Endothelial cell (in vitro differentiated cells): ENCODE measurements at regions not wholly inside any gene's neighbourhood (a gene's known extent, or its start where the extent isn't known, plus 50 kb on each side); places are given as distances from the start of the nearest gene placed in this dataset.

Experiments used
- DNase-seq: peaks from one replicate; pipeline ENCODE4 v3.0.0; 2021; ENCODE audit warnings: low spot score
- H3K27ac Mint-ChIP-seq: one replicate; pipeline ENCODE4 v1.8.0; 2021; ENCODE audit warnings: mixed read lengths, inconsistent platforms; ENCODE audit not compliant: unreplicated experiment
- H3K27me3 Mint-ChIP-seq: one replicate; pipeline ENCODE4 v1.8.0; 2021; ENCODE audit warnings: mild to moderate bottlenecking, moderate library complexity, mixed read lengths, inconsistent platforms; ENCODE audit not compliant: unreplicated experiment
- H3K36me3 Mint-ChIP-seq: one replicate; pipeline ENCODE4 v1.8.0; 2021; ENCODE audit warnings: mild to moderate bottlenecking, low read depth, mixed read lengths, inconsistent platforms; ENCODE audit not compliant: unreplicated experiment
- H3K4me1 Mint-ChIP-seq: one replicate; pipeline ENCODE4 v1.8.0; 2021; ENCODE audit warnings: mild to moderate bottlenecking, mixed read lengths, inconsistent platforms; ENCODE audit not compliant: unreplicated experiment
- H3K4me3 Mint-ChIP-seq: one replicate; pipeline ENCODE4 v1.8.0; 2021; ENCODE audit warnings: mild to moderate bottlenecking, mixed read lengths, inconsistent platforms; ENCODE audit not compliant: unreplicated experiment
- H3K9me3 Mint-ChIP-seq: one replicate; pipeline ENCODE4 v1.8.0; 2021; ENCODE audit warnings: mixed read lengths, inconsistent platforms; ENCODE audit not compliant: unreplicated experiment
- TF ChIP-seq, protein P1 (sequence below): fragments of 200-600 bp; sonication (generic); IDR thresholded peaks from one replicate; pipeline ENCODE4 v1.5.0; 2021; ENCODE audit warnings: antibody characterized with exemption; ENCODE audit not compliant: unreplicated experiment

DNA sequence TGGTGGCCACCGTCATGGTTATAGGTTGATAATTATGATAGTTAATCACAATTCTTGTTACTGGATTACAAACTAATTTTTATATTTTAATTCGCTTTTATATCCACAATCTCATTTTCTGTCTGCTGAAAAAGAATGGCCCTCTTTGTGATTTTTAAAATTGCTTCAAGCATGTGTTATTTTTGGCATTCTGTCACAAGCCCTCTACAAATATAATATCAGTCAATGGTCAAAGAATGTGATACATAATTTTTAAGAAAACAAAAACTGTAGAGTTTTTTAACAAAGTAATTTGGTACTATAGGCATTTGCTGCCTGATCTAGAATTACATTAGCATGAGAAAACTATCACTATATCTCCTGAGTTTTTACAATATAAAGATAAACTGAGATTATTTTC is 352.0 kb upstream of the TMTC1 start:
- Mint-ChIP-seq H3K9me3 (no peaks in the 10 kb centered on the region), H3K36me3 (no peaks in the 10 kb centered on the region), H3K4me3 (no peak overlapping the region), H3K27me3 (no peaks in the 10 kb centered on the region), H3K27ac (no peak overlapping the region), H3K4me1 (no peaks in the 10 kb centered on the region)
- DNase-seq = no peak
- TF ChIP-seq, protein P1, sequence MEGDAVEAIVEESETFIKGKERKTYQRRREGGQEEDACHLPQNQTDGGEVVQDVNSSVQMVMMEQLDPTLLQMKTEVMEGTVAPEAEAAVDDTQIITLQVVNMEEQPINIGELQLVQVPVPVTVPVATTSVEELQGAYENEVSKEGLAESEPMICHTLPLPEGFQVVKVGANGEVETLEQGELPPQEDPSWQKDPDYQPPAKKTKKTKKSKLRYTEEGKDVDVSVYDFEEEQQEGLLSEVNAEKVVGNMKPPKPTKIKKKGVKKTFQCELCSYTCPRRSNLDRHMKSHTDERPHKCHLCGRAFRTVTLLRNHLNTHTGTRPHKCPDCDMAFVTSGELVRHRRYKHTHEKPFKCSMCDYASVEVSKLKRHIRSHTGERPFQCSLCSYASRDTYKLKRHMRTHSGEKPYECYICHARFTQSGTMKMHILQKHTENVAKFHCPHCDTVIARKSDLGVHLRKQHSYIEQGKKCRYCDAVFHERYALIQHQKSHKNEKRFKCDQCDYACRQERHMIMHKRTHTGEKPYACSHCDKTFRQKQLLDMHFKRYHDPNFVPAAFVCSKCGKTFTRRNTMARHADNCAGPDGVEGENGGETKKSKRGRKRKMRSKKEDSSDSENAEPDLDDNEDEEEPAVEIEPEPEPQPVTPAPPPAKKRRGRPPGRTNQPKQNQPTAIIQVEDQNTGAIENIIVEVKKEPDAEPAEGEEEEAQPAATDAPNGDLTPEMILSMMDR = no peak

DNA sequence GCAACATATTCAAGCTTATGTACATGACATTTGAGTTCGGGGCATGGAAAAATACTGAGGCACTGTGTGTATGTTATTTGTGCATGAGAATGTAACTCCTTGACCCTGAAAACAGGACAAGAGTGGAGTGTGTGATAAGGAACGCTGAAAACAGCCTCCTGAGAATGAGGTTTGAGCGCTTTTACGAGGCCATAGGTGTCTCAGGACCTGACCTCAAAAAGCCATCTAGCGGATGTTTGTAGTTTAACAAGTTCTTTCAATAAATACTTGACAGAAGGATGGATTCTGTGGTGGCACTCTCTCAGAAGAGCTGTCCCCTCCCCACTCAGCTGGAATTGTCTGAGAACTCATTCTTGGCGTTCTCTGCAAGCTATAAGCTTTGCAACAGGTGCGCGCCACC is 350.5 kb upstream of the TMTC1 start:
- Mint-ChIP-seq H3K36me3 (no peaks in the 10 kb centered on the region), H3K4me1 (no peaks in the 10 kb centered on the region), H3K9me3 (no peaks in the 10 kb centered on the region), H3K27ac (no peak overlapping the region), H3K27me3 (no peaks in the 10 kb centered on the region), H3K4me3 (no peak overlapping the region)
- no peak for DNase-seq
- TF ChIP-seq, protein P1 = peak; percentile 37

DNA sequence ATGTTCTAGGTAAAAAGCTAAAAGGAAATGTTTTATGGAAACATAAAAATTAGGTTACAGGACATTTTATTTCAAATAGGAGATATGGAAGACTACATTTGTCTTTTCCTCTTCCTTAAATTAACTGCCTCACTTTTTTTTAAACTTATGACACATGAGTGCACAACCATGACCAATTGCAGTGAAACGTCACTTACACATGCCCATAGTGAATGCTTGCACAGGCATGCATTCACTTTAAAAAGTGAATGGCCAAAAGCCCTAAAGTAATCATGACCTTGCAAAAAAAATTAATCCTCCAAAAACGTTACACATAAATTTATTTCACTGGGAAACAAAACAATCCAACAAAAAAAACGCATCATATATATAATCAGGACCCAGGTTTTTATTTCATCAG is 343.2 kb upstream of the TMTC1 start:
- TF ChIP-seq, protein P1 = no peak
- Mint-ChIP-seq H3K4me3 (no peak overlapping the region), H3K4me1 (no peaks in the 10 kb centered on the region), H3K27me3 (no peaks in the 10 kb centered on the region), H3K9me3 (no peaks in the 10 kb centered on the region), H3K27ac (no peak overlapping the region), H3K36me3 (no peaks in the 10 kb centered on the region)
- no peak for DNase-seq

DNA sequence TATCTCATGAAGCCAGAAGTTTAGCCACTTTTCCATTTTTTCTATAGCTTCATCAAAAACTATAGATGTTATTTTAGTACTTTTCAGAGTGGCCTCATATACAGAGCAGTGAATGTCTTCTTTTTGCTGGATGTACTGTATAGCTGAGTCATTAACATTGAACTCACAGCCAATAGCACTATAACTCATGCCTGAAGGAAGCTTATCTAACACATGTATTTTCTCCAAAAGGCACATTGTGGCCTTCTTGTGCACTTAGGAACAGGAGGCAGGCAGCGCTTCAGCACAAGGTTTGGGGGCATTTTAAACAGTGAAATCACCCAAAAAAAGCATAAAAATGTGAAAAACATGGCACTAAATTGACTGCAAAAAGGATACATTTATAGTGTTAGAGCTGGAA is 336.8 kb upstream of the TMTC1 start:
- H3K36me3 Mint-ChIP-seq = no peaks in the 10 kb centered on the region
- no peaks in the 10 kb centered on the region for H3K9me3 Mint-ChIP-seq
- DNase-seq = no peak
- H3K27me3 Mint-ChIP-seq = peaks cover 3% of the 10 kb centered on the region
- H3K4me1 Mint-ChIP-seq = no peaks in the 10 kb centered on the region
- H3K4me3 Mint-ChIP-seq = no peak overlapping the region
- TF ChIP-seq, protein P1 = no peak
- H3K27ac Mint-ChIP-seq = no peak overlapping the region

DNA sequence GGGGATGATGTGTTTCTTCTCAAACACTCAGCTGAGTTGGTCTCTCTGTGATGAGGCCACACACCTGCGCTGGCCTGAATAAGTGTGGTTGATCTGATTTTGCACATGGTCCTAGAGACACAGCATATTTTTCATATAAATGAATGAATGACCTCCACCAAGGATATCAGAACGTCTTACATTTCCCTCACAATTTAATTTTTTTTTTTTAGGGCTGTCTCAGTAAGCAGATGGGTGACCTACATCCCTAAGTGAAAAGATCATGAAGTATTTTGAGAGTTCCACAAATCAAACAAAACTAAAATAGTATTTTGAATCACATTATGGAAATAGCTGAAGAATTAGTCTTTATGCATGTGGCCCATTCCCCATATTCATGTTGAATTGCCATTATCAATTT is 333.7 kb upstream of the TMTC1 start:
- Mint-ChIP-seq H3K9me3 (no peaks in the 10 kb centered on the region), H3K27ac (no peak overlapping the region), H3K27me3 (peaks cover 3% of the 10 kb centered on the region), H3K36me3 (no peaks in the 10 kb centered on the region), H3K4me3 (no peak overlapping the region), H3K4me1 (no peaks in the 10 kb centered on the region)
- DNase-seq = no peak
- TF ChIP-seq, protein P1 = no peak
